Stimulated activated CD8-positive, alpha-beta memory T cell treated with anti-CD3 and anti-CD28 coated beads, Interleukin-15, amount 100 ng/mL, for 48 hours (primary cell): ENCODE measurements at regions not wholly inside any gene's neighbourhood (a gene's known extent, or its start where the extent isn't known, plus 50 kb on each side); places are given as distances from the start of the nearest gene placed in this dataset.
"Not testable (repeated sequence)": the region's sequence is repeated elsewhere in the genome, so short reads cannot be mapped to it uniquely, and the experiment has no call there.

Source experiments
- DNase-seq, 2 donors: peaks; one replicate each; pipeline ENCODE4 v3.0.0-alpha.2; 2020; ENCODE audit warnings: low read depth in 2 of 2

- DNase-seq: no peak
Observed at GRCh38 chr10:44176311-44176710, 208.6 kb downstream of the CXCL12 start.

GRCh38 chr10:44173608-44173894, 211.3 kb downstream of the CXCL12 start:
- no peak for DNase-seq

- no peak for DNase-seq
Observed at GRCh38 chr10:44172883-44173607, 211.9 kb downstream of the CXCL12 start.

- no peak for DNase-seq
Observed at GRCh38 chr10:44171765-44172164, 213.1 kb downstream of the CXCL12 start.

GRCh38 chr10:44168478-44168877, 216.4 kb downstream of the CXCL12 start:
- no peak for DNase-seq

- no peak for DNase-seq
Observed at GRCh38 chr10:44167752-44168151, 217.1 kb downstream of the CXCL12 start.

GRCh38 chr10:44166441-44166840, 218.5 kb downstream of the CXCL12 start:
- no peak for DNase-seq

GRCh38 chr10:44164251-44164956, 220.5 kb downstream of the CXCL12 start:
- no peak for DNase-seq

- no peak for DNase-seq
Observed at GRCh38 chr10:44161184-44161583, 223.7 kb downstream of the CXCL12 start.

GRCh38 chr10:44157574-44157973, 227.3 kb downstream of the CXCL12 start:
- no peak for DNase-seq

GRCh38 chr10:44154956-44155355, 229.9 kb downstream of the CXCL12 start:
- DNase-seq: no peak

- DNase-seq: no peak
Observed at GRCh38 chr10:44153918-44154670, 230.8 kb downstream of the CXCL12 start.

GRCh38 chr10:44143556-44143955, 241.3 kb downstream of the CXCL12 start:
- DNase-seq: no peak

GRCh38 chr10:44132361-44133289, 252.3 kb downstream of the CXCL12 start:
- DNase-seq: no peak

- no peak for DNase-seq
Observed at GRCh38 chr10:44126291-44126717, 258.6 kb downstream of the CXCL12 start.

- no peak for DNase-seq
Observed at GRCh38 chr10:44125879-44126278, 259.0 kb downstream of the CXCL12 start.

GRCh38 chr10:44118500-44118899, 266.4 kb downstream of the CXCL12 start:
- no peak for DNase-seq

GRCh38 chr10:44116474-44116873, 268.4 kb downstream of the CXCL12 start:
- no peak for DNase-seq

- no peak for DNase-seq
Observed at GRCh38 chr10:44115516-44115915, 269.4 kb downstream of the CXCL12 start.

GRCh38 chr10:44114441-44114840, 270.5 kb downstream of the CXCL12 start:
- DNase-seq: no peak

GRCh38 chr10:44112280-44112679, 272.6 kb downstream of the CXCL12 start:
- DNase-seq: not testable (repeated sequence)

- no peak for DNase-seq
Observed at GRCh38 chr10:44105696-44106095, 279.2 kb downstream of the CXCL12 start.
